ENCODE measurements at regions not wholly inside any gene's neighbourhood (a gene's known extent, or its start where the extent isn't known, plus 50 kb on each side); places are given as distances from the start of the nearest gene placed in this dataset.

- no peak for DNase-seq (ENCODE audit: low spot score)
These were observed 488.3 kb downstream of the CDH2 start for GRCh38 chr18:27688581-27688980.

DNA sequence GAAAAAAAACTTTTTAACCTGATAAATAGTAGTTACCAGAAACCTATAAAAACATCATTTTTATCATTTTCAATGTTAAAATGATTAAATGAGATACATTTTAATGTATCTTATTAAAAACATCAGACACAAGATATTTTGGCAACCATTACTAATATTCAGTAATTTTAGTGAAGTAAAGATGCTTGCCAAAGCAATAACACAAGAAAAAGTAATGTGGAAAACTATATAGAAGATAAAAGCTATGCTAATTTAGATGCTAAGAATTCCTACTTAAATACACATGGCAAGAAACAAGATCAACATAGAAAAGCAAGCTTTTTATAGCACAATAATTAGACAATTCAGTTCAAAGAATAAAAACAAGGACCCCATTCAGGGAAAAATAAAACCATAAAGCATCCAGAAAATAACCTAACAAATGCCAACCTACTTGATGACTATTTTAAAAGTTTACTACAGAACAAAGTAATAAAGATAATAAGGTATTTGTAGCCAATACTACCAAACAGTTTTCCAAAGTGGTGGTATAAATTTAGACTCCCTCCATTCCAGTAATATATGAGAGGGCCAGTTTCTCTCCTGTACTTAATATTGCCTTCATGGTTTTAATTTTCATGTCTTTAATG lies 489.5 kb downstream of the CDH2 start:
- DNase-seq (ENCODE audit: low spot score): no peak

DNA sequence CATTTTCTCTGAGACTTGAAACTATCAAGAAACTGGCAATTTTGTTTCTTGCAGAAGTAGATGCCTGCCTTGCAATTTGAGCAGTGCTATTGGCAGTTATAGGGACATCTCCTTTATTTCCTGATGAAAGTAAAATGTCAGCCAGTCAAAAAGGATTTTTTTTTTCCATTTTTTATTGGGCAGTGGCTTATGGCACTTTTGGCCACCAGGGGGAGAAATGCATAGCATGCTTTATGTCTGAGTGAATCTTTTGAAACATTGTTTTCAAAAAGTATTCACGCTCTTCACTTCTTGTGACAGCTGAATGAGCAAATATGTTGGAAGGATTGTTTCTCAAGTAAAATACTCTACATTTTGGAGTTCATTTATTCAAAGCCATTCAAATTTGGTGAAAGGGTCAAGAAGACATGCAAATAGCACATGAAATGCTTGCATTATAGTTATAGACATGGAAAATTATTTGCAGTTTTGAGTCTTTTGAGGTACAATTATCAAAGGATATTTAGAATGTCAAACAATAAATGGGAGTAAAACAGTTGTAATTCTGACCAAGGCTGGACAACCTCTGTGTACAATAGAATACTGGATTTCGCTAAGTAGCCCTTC lies 491.0 kb downstream of the CDH2 start:
- DNase-seq (ENCODE audit: low spot score): no peak

DNA sequence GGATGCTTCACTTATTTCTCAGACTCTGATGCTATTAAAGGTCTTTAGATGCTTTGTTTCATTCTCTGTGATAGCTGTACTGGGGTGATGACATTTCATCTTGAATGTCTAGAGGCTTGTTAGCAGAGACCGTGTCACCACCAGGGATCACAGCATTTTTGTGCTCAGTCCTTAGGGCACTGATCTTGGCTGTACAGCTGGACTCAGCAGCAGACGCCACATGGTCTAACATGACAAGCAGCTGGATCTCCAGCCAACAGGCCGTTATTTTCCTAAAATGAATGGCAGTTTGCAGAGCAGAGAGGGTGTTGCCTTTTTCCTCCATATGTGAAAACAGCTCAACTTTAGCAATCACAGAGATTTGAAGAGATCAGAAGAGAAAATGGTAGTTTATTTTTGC lies 491.8 kb downstream of the CDH2 start:
- DNase-seq (ENCODE audit: low spot score): no peak

GRCh38 chr18:27674411-27674810 lies 489.3 kb upstream of the CHST9 start:
- DNase-seq (ENCODE audit: low spot score): no peak

DNA sequence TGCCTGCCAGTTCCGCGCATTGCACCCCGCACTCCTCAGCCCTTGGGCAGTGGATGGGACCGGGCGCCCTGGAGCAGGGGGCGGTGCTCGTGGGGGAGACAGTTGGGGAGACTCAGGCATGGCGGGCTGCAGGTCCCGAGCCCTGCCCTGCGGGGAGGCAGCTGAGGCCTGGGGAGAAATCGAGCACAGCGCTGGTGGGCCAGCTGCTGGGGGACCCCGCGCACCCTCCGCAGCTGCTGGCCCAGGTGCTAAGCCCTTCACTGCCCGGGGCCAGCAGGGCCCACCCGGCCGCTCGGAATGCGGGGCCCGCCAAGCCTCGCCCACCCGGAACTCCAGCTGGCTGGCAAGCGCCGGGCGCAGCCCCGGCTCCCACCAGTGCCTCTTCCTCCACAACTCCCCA lies 488.8 kb upstream of the CHST9 start:
- DNase-seq (ENCODE audit: low spot score): no peak

DNA sequence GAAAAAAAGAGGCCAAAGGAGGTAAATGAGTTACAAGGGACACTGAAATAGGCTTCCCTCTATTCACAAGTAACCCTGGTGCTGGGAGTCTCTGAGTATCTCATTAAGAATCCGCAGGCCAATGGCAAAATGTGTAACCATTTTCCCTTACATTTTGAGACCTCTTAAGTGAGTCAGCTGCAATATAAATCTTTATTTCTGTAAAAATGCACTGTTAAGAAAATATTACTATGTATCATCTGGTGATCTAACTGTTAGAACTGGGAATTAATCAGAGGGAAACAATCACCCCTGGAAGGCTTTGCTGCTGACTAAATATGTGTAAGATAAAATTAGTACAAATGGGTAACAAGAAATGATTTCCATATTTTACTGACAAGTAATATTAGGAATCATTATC lies 483.1 kb upstream of the CHST9 start:
- DNase-seq (ENCODE audit: low spot score): no peak

DNA sequence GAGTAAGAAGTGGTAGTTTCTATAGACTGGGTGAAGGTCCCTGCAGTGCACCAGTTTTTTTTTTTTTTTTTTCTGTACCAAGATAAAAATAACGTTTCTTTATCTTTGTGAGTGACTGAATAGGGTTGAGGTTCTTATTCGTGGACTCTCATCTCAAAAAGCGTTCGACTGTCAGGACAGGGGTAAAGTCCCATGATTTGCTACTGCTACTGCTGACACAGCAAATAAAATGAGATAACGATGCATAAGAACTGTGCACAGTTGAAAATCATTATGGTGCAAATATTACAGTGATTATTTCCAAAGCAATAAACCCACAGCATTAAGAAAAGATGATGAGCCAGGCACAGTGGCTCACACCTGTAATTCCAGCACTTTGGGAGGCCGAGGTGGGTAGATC lies 482.0 kb upstream of the CHST9 start:
- DNase-seq (ENCODE audit: low spot score): no peak

DNA sequence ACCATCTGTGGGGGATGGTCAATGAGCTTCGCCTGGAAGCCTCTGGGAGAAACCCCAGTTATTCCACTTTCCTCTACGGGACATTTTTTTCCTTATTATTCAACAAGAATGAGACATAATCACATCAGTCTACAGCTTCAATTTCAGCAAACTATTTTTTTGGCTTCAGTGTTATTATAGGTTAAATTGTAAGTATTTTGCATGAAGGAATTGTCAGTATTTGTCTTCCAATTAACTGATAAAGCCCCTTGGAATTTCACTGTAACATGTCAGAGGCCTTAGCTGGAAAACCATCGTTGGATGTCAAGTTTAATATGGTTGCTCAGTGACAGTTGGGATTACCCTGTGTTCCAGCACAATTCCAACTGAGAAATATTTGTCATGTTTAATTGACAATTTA lies 480.9 kb upstream of the CHST9 start:
- no peak for DNase-seq (ENCODE audit: low spot score)

- DNase-seq (ENCODE audit: low spot score): no peak
These were observed 480.2 kb upstream of the CHST9 start for GRCh38 chr18:27665264-27665799.

DNA sequence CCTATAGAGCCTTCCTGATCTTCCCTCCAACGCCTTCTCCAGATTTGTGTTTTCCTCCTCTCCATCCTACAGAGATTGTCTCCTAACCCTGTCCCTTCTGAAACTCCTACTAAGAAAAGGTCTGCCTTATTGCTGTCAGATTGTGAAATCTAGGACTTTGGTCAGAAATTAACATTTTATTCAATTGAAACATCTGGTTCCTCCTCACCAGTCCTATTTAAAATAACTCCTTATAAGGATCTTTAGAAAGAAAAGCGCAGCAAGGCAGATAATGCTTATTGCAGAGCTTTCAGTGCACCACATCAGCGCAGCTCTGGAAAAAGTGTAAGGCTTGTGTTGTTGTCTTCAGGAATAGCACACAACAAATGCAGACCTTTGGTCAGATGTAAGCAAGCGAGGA lies 477.8 kb upstream of the CHST9 start:
- no peak for DNase-seq (ENCODE audit: low spot score)

DNA sequence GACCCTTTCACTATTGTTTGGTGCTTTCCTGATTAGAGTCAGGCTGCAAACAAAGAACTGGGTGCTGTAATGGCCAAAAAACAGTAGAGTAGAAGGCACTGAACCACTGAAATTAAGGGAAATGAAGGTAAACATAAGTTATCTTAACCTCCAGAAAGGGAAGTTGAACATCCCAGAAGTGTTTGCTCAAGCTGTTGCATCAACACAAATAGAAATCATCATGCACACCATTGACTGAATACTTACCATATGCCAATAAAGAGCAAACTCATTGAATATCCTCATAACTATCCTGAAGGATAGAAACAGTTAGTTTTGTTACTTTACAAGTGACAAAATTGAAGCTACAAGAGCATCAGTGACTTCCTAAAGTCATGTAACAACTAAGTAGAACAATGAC lies 477.4 kb upstream of the CHST9 start:
- no peak for DNase-seq (ENCODE audit: low spot score)

- no peak for DNase-seq (ENCODE audit: low spot score)
These were observed 476.4 kb upstream of the CHST9 start for GRCh38 chr18:27661320-27662018.

GRCh38 chr18:27656905-27657304 lies 471.8 kb upstream of the CHST9 start:
- no peak for DNase-seq (ENCODE audit: low spot score)

GRCh38 chr18:27656167-27656778 lies 471.2 kb upstream of the CHST9 start:
- DNase-seq (ENCODE audit: low spot score): no peak

DNA sequence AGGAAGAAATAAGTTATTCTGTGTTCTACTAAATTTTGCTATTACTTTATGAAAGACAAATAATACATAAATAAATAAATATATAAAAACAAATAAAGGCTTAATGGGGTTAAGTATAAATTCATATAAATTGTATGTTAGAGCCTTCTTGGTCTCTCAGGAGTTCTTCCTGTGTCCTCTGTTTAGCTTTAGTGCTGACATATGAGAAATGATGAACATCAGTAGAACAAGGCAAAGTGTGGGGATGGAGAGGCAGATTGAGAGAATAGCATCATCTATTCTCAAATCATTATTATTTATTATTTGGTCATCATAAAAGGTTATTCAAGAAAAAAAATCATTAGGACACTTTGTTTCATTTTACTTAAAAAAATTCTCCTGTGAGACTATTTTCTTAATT lies 468.1 kb upstream of the CHST9 start:
- DNase-seq (ENCODE audit: low spot score): no peak

DNA sequence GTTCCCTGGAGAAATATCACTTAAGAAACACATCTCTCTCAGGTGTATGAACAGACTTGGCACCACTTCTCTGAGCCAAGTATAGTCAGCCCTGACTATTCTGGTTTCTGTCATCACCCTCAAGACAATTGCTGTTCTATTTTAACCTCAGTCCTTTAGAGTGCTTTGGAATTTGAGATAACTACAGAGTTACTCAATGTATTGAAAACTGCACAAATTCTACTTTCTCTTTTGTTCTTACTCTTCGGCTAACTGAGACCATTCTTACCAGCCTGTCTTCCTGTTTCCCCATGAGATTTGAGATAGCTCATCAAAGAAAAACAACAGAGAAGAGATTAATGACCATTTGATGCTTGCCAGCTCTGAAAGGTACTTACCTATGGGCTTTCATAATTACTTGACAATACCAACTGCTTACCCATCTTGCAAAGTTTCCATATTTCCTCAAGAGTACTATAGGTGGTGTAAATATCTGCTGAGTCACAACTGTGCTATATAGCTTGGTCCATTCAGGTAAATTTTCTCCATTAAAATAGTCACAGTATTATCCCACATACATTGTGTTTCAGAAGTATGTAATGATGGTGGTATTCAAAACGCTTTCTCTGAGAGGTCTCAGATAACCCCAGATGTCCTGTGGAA lies 467.5 kb upstream of the CHST9 start:
- no peak for DNase-seq (ENCODE audit: low spot score)

DNA sequence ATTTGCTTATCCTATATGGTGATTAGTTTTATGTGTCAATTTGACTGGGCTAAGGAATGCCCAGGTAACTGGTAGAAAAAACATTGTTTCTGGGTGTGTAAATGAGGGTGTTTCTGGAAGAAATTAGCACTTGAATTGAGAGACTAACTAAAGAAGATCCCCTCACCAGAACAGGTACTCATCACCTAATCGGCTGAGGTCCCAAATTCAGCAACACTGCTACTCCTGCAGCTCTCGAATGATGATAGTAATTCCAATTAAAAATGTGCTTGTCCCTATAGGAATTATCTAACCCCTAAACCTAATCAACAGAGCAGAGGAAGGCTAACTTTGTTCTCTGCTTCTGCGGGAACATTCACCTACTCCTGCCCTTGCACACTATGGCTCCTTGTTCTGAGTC lies 464.5 kb upstream of the CHST9 start:
- DNase-seq (ENCODE audit: low spot score): no peak

DNA sequence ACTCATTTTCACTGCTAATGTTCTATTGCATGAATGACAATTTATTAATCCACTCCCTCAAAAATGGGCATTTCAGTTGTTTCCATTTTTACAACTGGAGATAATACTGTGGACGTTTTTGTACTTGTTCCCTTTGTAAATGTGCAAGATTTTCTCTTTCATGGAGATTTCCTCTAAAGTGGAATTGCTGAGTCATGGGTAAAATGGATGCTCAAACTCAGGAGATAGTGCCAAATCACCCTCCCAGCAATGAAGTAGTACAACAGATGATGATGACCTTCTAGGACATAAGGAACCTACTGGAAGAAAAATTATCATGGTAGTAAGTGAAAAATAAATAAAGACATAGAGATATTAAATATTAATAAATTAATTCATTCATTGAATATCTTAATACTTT lies 460.8 kb upstream of the CHST9 start:
- DNase-seq (ENCODE audit: low spot score): no peak

DNA sequence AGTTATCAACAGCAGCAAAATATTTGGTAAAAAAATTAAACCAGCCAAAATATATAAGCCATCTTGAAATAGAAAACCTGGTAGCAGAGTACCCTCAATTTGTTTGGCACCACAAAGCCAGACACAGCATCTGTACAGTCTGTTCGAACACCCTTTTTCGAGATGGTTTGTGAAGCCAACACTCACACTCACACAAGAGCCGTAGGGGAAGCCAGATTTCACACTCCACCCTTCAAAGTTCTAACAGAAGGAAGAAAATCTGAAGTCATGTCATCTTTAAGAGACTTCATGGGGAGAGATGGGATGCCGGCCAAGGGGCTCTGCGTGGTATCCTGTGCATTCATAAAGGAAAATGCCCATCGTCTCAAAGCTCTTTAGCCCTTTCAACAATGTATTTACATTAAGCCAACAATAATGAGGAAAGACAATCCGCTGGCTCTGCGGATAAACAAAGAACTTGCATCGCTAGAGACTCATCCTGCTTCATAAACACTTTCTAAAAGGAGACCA lies 451.5 kb upstream of the CHST9 start:
- DNase-seq (ENCODE audit: low spot score): no peak

DNA sequence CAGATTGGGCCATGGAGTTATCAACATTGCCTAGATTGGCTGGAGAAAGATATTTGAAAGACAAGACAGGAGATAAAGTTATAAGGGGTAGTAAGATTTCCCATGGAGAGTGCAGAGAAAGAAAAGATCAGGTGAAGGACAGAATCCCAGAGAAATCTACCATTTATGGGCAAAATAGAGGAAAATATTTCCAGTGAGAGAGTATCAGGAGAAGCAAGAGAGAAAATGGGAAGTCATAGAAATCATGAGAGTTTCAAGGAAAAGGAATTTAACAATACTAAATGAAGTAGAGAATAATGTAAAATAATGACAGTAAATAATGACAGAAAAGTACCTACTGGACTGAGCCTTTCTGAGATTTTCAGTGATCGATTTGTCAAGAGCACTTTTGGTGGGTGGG lies 447.6 kb upstream of the CHST9 start:
- DNase-seq (ENCODE audit: low spot score): no peak

- DNase-seq (ENCODE audit: low spot score): no peak
These were observed 442.8 kb upstream of the CHST9 start for GRCh38 chr18:27627927-27628326.

All from CD4-positive, alpha-beta T cell treated with Interleukin-15 for 4 hours (primary cell).